Heart left ventricle (tissue), 13 donors: ENCODE measurements at regions not wholly inside any gene's neighbourhood (a gene's known extent, or its start where the extent isn't known, plus 50 kb on each side); places are given as distances from the start of the nearest gene placed in this dataset.

Experiments
- POLR2A ChIP-seq, 2 donors: fragments of 450-650 bp; IDR thresholded peaks; one replicate each; pipeline ENCODE4 v1.6.1; 2017; ENCODE audit warnings: antibody characterized with exemption in 2 of 2, mild to moderate bottlenecking in 2 of 2, moderate library complexity in 2 of 2
- TF ChIP-seq, protein P1 (sequence below), 12 donors: fragments of 200-600 bp; sonication (generic) in 4 of 12; IDR thresholded peaks; one replicate each; pipeline versions ENCODE4 v1.5.0 to v1.8.0; 2018 to 2022; ENCODE audit warnings: antibody characterized with exemption in 12 of 12, mild to moderate bottlenecking in 5 of 12
- donor health status: ischemic (EF 13 %, LVEDD 7.1; RV severe dilation, severe dysfunction).
- donor health status: DM: no; HTN: yes; CAD: no.
- donor health status: DM: no; HTN: no; CAD: no.
- donor health status: ischemic (EF 25% LVEDD 6.9; RV normal size, moderate dysfunction).
- donor health status: ischemic (EF 25% LVEDD 5.7; RV mildly dilated, moderate dysfunction).
- donor health status: ischemic (EF 35%, LVEDD 5.7; RV mildly dilated, moderate dysfunction).
- donor health status: nonischemic (EF 11% LVEDD 7.7; RV severe dilation, severe dysfunction).
- donor health status: DM: yes; HTN: yes; CAD: no.
- donor health status: PGD.
- donor health status: ischemic (EF 29% LVEDD 5.4; RV normal size, mild dysfunction).
- donor health status: nonischemic (EF 23%, LVEDD 6.1; RV moderate dilation, normal function).

DNA sequence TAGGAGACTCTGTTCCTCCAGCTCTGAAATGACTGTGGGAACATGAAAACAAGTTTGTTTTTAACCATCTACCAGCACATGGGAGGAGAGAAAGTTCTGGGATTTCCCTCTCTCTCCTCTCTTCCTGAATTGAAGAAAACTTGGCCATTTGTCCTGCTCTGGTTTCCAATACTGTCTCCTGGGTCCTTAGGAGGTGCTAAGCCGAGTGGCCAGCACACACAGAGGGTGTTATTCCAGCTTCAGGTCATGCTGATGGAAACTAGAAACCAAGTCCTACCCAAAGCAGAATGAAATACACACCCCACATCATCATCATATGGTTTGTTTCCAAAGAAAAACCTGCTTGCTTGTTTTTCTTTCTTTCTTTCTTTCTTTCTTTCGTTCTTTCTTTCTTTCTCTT lies 172.7 kb downstream of the RPLP1 start:
- TF ChIP-seq, protein P1, sequence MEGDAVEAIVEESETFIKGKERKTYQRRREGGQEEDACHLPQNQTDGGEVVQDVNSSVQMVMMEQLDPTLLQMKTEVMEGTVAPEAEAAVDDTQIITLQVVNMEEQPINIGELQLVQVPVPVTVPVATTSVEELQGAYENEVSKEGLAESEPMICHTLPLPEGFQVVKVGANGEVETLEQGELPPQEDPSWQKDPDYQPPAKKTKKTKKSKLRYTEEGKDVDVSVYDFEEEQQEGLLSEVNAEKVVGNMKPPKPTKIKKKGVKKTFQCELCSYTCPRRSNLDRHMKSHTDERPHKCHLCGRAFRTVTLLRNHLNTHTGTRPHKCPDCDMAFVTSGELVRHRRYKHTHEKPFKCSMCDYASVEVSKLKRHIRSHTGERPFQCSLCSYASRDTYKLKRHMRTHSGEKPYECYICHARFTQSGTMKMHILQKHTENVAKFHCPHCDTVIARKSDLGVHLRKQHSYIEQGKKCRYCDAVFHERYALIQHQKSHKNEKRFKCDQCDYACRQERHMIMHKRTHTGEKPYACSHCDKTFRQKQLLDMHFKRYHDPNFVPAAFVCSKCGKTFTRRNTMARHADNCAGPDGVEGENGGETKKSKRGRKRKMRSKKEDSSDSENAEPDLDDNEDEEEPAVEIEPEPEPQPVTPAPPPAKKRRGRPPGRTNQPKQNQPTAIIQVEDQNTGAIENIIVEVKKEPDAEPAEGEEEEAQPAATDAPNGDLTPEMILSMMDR (IDR thresholded peaks at IDR 0.05) = no peak
- TF ChIP-seq POLR2A (IDR thresholded peaks at IDR 0.05) = no peak
